PC-3 (cell line): ENCODE measurements at regions not wholly inside any gene's neighbourhood (a gene's known extent, or its start where the extent isn't known, plus 50 kb on each side); places are given as distances from the start of the nearest gene placed in this dataset.
A peak's percentile ranks its signal among the peaks of the same experiment; 100 is the strongest.

ENCODE experiments used
- ATAC-seq: fragments of 200-7000 bp; cut with Tn5 transposase; 2 replicates; pipeline ENCODE4 v1.9.1; 2020; ENCODE audit warnings: mild to moderate bottlenecking, moderate library complexity
- BruUV-seq: library from RNA; stranded (reverse); fragments of 400-500 nt; replicated peaks from 2 replicates; lab custom pipeline; 2021; lab: Mats Ljungman, UMichigan
- CTCF ChIA-PET: fragments of 300-600 bp; sonication (Branson Sonifier 250); formaldehyde crosslinking; loops from one replicate; lab custom pipeline; 2022; ENCODE audit warnings: antibody characterized with exemption; lab: Charles Lee
- POLR2A ChIA-PET: fragments of 300-600 bp; sonication (Branson Sonifier 250); formaldehyde crosslinking; loops from one replicate; lab custom pipeline; 2022; ENCODE audit warnings: antibody characterized with exemption; ENCODE audit not compliant: unreplicated experiment; lab: Charles Lee
- DNase-seq: peaks from one replicate; pipeline ENCODE4 v3.0.0-alpha.2; 2015
- H2AFZ ChIP-seq: fragments of 300-600 bp; sonication (generic); 2 replicates; pipeline ENCODE4 v1.6.0; 2016; ENCODE audit warnings: antibody characterized with exemption, low read length
- H3F3A ChIP-seq: fragments of 300-600 bp; sonication (generic); one replicate; pipeline ENCODE4 v1.6.0; 2017; ENCODE audit warnings: antibody characterized with exemption, low read length, control low read depth, mild to moderate bottlenecking; ENCODE audit not compliant: unreplicated experiment
- H3K27ac ChIP-seq: fragments of 300-600 bp; sonication (generic); 2 replicates; pipeline ENCODE4 v1.5.1; 2016; ENCODE audit warnings: mild to moderate bottlenecking, low read length
- H3K27me3 ChIP-seq: fragments of 300-600 bp; sonication (generic); 2 replicates; pipeline ENCODE4 v1.6.1; 2016; ENCODE audit warnings: low read length, mixed read lengths
- H3K36me3 ChIP-seq: fragments of 300-600 bp; sonication (generic); 2 replicates; pipeline ENCODE4 v1.6.1; 2016; ENCODE audit warnings: low read depth, mixed run types, low read length, mixed read lengths
- H3K4me1 ChIP-seq: fragments of 300-600 bp; sonication (generic); 2 replicates; pipeline ENCODE4 v1.5.1; 2016; ENCODE audit warnings: low read length; ENCODE audit not compliant: insufficient read depth
- H3K4me2 ChIP-seq: fragments of 300-600 bp; sonication (generic); 2 replicates; pipeline ENCODE4 v1.6.0; 2016; ENCODE audit warnings: low read length
- H3K4me3 ChIP-seq: fragments of 300-600 bp; sonication (generic); 2 replicates; pipeline ENCODE4 v1.5.1; 2016; ENCODE audit warnings: mild to moderate bottlenecking, low read length, mixed read lengths
- H3K79me2 ChIP-seq: fragments of 300-600 bp; sonication (generic); 2 replicates; pipeline ENCODE4 v1.6.1; 2017; ENCODE audit warnings: low read length, mixed read lengths
- H3K9ac ChIP-seq: fragments of 300-600 bp; sonication (generic); 2 replicates; pipeline ENCODE4 v1.6.0; 2016; ENCODE audit warnings: mild to moderate bottlenecking, low read length
- H3K9me2 ChIP-seq: fragments of 300-600 bp; sonication (generic); replicated peaks from 2 replicates; pipeline ENCODE4 v1.6.1; 2016; ENCODE audit warnings: mixed run types, low read length, mixed read lengths
- H3K9me3 ChIP-seq: fragments of 300-600 bp; sonication (generic); 2 replicates; pipeline ENCODE4 v1.6.1; 2016; ENCODE audit warnings: low read length, mixed read lengths
- H4K20me1 ChIP-seq: fragments of 300-600 bp; sonication (generic); 2 replicates; pipeline ENCODE4 v1.6.1; 2016; ENCODE audit warnings: low read length, mixed read lengths
- EZH2 ChIP-seq: fragments of 300-600 bp; sonication (generic); IDR thresholded peaks from one replicate; pipeline ENCODE4 v1.6.1; 2017; ENCODE audit warnings: antibody characterized with exemption, mild to moderate bottlenecking, low read length; ENCODE audit not compliant: unreplicated experiment
- EZH2phosphoT487 ChIP-seq: fragments of 300-600 bp; sonication (generic); IDR thresholded peaks from 2 replicates; pipeline ENCODE4 v1.6.1; 2018; ENCODE audit warnings: mild to moderate bottlenecking, antibody characterized with exemption, low read length, borderline replicate concordance
- intact Hi-C: fragments of 100-400 bp; cut with micrococcal nuclease; formaldehyde crosslinking; loops from 2 replicates; pipeline ENCODE4 v1.9.0; 2023
- TF ChIP-seq, protein P1 (sequence below): fragments of 300-600 bp; sonication (generic); conservative IDR thresholded peaks from 2 replicates; pipeline ENCODE4 v1.5.1; 2017; ENCODE audit warnings: antibody characterized with exemption, low read depth, mild to moderate bottlenecking, low read length

- Histone ChIP-seq H3K4me3 (no peak overlapping the region), H3K9me3 (no peaks in the 10 kb centered on the region), H3K4me2 (no peak overlapping the region), H3F3A (no peaks in the 10 kb centered on the region), H3K27ac (no peak overlapping the region), H3K4me1 (no peaks in the 10 kb centered on the region), H3K36me3 (no peaks in the 10 kb centered on the region), H3K9me2 (no peaks in the 10 kb centered on the region), H3K79me2 (no peaks in the 10 kb centered on the region), H4K20me1 (no peaks in the 10 kb centered on the region), H3K27me3 (peaks cover 55% of the 10 kb centered on the region), H3K9ac (no peak overlapping the region), H2AFZ (no peak overlapping the region)
- TF ChIP-seq, protein P1, sequence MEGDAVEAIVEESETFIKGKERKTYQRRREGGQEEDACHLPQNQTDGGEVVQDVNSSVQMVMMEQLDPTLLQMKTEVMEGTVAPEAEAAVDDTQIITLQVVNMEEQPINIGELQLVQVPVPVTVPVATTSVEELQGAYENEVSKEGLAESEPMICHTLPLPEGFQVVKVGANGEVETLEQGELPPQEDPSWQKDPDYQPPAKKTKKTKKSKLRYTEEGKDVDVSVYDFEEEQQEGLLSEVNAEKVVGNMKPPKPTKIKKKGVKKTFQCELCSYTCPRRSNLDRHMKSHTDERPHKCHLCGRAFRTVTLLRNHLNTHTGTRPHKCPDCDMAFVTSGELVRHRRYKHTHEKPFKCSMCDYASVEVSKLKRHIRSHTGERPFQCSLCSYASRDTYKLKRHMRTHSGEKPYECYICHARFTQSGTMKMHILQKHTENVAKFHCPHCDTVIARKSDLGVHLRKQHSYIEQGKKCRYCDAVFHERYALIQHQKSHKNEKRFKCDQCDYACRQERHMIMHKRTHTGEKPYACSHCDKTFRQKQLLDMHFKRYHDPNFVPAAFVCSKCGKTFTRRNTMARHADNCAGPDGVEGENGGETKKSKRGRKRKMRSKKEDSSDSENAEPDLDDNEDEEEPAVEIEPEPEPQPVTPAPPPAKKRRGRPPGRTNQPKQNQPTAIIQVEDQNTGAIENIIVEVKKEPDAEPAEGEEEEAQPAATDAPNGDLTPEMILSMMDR: no peak
- TF ChIP-seq EZH2 (no peak), EZH2phosphoT487 (no peak)
- POLR2A ChIA-PET: no interaction called here
- DNase-seq: no peak
- intact Hi-C loops: loop anchor here (10.0 kb wide), 4 partner anchors 238 to 1928 kb away; partner anchors contain the start of gene INPP4B
- CTCF ChIA-PET: interaction anchor here (0.6 kb wide), 1 partner anchor 1078 kb away, joined by 4 read pairs; no protein-coding TSS in a partner anchor
- BruUV-seq: no TSS peak
- ATAC-seq: no peak
Measured at GRCh38 chr4:143082701-143083100, 102.0 kb upstream of the USP38 start.

- ChIA-PET CTCF (interaction anchor here (1.7 kb wide), 1 partner anchor 98 kb away, joined by 20 read pairs; no protein-coding TSS in a partner anchor), POLR2A (no interaction called here)
- TF ChIP-seq EZH2phosphoT487: no peak
- Histone ChIP-seq H3K27me3 (peaks cover 46% of the 10 kb centered on the region), H3K4me1 (no peaks in the 10 kb centered on the region), H3K27ac (no peak overlapping the region), H3K4me3 (no peak overlapping the region), H3K4me2 (no peak overlapping the region), H3K9me3 (no peaks in the 10 kb centered on the region), H3F3A (no peaks in the 10 kb centered on the region), H2AFZ (no peak overlapping the region), H3K9ac (no peak overlapping the region), H3K9me2 (no peaks in the 10 kb centered on the region), H3K79me2 (no peaks in the 10 kb centered on the region), H4K20me1 (no peaks in the 10 kb centered on the region), H3K36me3 (no peaks in the 10 kb centered on the region)
- intact Hi-C loops: loop anchor here (10.0 kb wide), 4 partner anchors 239 to 1929 kb away; partner anchors contain the start of gene INPP4B
- DNase-seq (no peak), ATAC-seq (no peak)
- no TSS peak for BruUV-seq
Measured at GRCh38 chr4:143083756-143084472, 100.8 kb upstream of the USP38 start.

DNA sequence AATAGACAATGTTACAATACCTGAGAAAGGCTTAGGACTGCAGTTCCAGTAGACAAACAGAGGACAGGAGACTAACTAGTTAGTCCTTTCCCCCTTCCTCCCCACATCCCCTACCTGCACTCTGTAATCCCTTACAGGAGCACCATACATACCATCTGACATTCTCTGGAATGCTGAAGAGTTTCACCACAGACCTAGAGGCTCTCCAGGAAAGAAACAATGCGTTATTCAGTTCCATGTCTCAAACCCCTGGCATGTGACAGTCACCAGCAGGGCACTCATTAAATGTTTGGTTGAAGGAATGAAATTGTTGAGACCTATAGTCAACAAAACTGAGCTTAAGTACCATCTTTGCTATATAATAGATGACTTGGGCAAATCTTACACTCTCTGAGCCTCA, 100.2 kb upstream of the USP38 start:
- POLR2A ChIA-PET: no interaction called here
- Histone ChIP-seq H3K4me3 (no peak overlapping the region), H3K4me2 (no peak overlapping the region), H2AFZ (no peak overlapping the region), H3K9me2 (no peaks in the 10 kb centered on the region), H3K4me1 (no peaks in the 10 kb centered on the region), H3K79me2 (no peaks in the 10 kb centered on the region), H3K27me3 (peaks cover 40% of the 10 kb centered on the region), H3F3A (no peaks in the 10 kb centered on the region), H3K27ac (no peak overlapping the region), H3K9me3 (no peaks in the 10 kb centered on the region), H4K20me1 (no peaks in the 10 kb centered on the region), H3K9ac (no peak overlapping the region), H3K36me3 (no peaks in the 10 kb centered on the region)
- intact Hi-C loops: loop anchor here (10.0 kb wide), 4 partner anchors 240 to 1930 kb away; partner anchors contain the start of gene INPP4B
- no peak for ATAC-seq
- peak; percentile 23 for DNase-seq
- CTCF ChIA-PET: interaction anchor here (0.6 to 1.7 kb wide), 2 partner anchors 99 to 1752 kb away, joined by 3 to 20 read pairs; no protein-coding TSS in a partner anchor
- BruUV-seq: no TSS peak
- TF ChIP-seq EZH2phosphoT487: no peak
- TF ChIP-seq EZH2: no peak
- TF ChIP-seq, protein P1: no peak
